H9 (cell line): ENCODE measurements at regions not wholly inside any gene's neighbourhood (a gene's known extent, or its start where the extent isn't known, plus 50 kb on each side); places are given as distances from the start of the nearest gene placed in this dataset.

Experiments used
- DNase-seq: peaks from one replicate; pipeline ENCODE4 v3.0.0-alpha.2; 2017
- H2AFZ ChIP-seq: one replicate; pipeline ENCODE4 v1.6.1; 2013; ENCODE audit warnings: mild to moderate bottlenecking, low read length, control low read depth, moderate library complexity
- H2AK5ac ChIP-seq: 2 replicates; pipeline ENCODE4 v1.6.1; 2013; ENCODE audit warnings: low read length, control low read depth, mixed read lengths; ENCODE audit not compliant: insufficient read length
- H2BK120ac ChIP-seq: one replicate; pipeline ENCODE4 v1.6.1; 2013; ENCODE audit warnings: low read depth, mild to moderate bottlenecking, low read length, control low read depth, inconsistent platforms; ENCODE audit not compliant: poor library complexity, severe bottlenecking
- H2BK12ac ChIP-seq: 2 replicates; pipeline ENCODE4 v1.6.1; 2013; ENCODE audit warnings: low read length, control low read depth, mixed read lengths, low read depth; ENCODE audit not compliant: insufficient read length
- H2BK15ac ChIP-seq: 2 replicates; pipeline ENCODE4 v1.6.1; 2013; ENCODE audit warnings: low read depth, low read length, control low read depth
- H2BK20ac ChIP-seq: one replicate; pipeline ENCODE4 v1.6.1; 2013; ENCODE audit warnings: low read depth, mild to moderate bottlenecking, low read length, control low read depth, inconsistent platforms; ENCODE audit not compliant: poor library complexity, severe bottlenecking
- H2BK5ac ChIP-seq: 2 replicates; pipeline ENCODE4 v1.6.1; 2013; ENCODE audit warnings: low read length, control low read depth, mixed read lengths; ENCODE audit not compliant: insufficient read length
- H3K14ac ChIP-seq: 2 replicates; pipeline ENCODE4 v1.6.1; 2013; ENCODE audit warnings: low read length, control low read depth; ENCODE audit not compliant: insufficient read depth
- H3K18ac ChIP-seq: 2 replicates; pipeline ENCODE4 v1.6.1; 2013; ENCODE audit warnings: low read depth, mild to moderate bottlenecking, mixed read lengths, low read length, control low read depth; ENCODE audit not compliant: insufficient read length
- H3K23ac ChIP-seq: 2 replicates; pipeline ENCODE4 v1.6.1; 2013; ENCODE audit warnings: low read length, control low read depth, mixed read lengths, low read depth; ENCODE audit not compliant: insufficient read length
- H3K23me2 ChIP-seq: 2 replicates; pipeline ENCODE4 v1.6.1; 2013; ENCODE audit warnings: low read depth, mild to moderate bottlenecking, mixed read lengths, low read length, control low read depth; ENCODE audit not compliant: insufficient read length, poor library complexity, severe bottlenecking
- H3K27ac ChIP-seq: 2 replicates; pipeline ENCODE4 v1.5.1; 2013; ENCODE audit warnings: low read length, control low read depth, mixed read lengths, low read depth; ENCODE audit not compliant: insufficient read length
- H3K27me3 ChIP-seq: 2 replicates; pipeline ENCODE4 v1.6.1; 2013; ENCODE audit warnings: low read length, control low read depth, inconsistent platforms; ENCODE audit not compliant: insufficient read depth
- H3K4ac ChIP-seq: 2 replicates; pipeline ENCODE4 v1.6.1; 2013; ENCODE audit warnings: low read depth, mild to moderate bottlenecking, control low read depth, inconsistent platforms, low read length, moderate library complexity
- H3K4me1 ChIP-seq: 2 replicates; pipeline ENCODE4 v1.6.1; 2013; ENCODE audit warnings: low read length, control low read depth, inconsistent platforms; ENCODE audit not compliant: insufficient read depth
- H3K4me2 ChIP-seq: 2 replicates; pipeline ENCODE4 v1.6.1; 2013; ENCODE audit warnings: low read length, control low read depth, mixed read lengths; ENCODE audit not compliant: insufficient read length, insufficient read depth
- H3K56ac ChIP-seq: 2 replicates; pipeline ENCODE4 v1.6.1; 2013; ENCODE audit warnings: low read depth, mild to moderate bottlenecking, mixed read lengths, low read length, control low read depth; ENCODE audit not compliant: insufficient read length
- H3K79me1 ChIP-seq: 2 replicates; pipeline ENCODE4 v1.6.1; 2013; ENCODE audit warnings: low read depth, mild to moderate bottlenecking, moderate library complexity, low read length, control low read depth, inconsistent platforms; ENCODE audit not compliant: insufficient read depth, poor library complexity, severe bottlenecking
- H3K79me2 ChIP-seq: 2 replicates; pipeline ENCODE4 v1.6.1; 2013; ENCODE audit warnings: low read length, control low read depth, inconsistent platforms; ENCODE audit not compliant: insufficient read depth
- H3K9ac ChIP-seq: 2 replicates; pipeline ENCODE4 v1.6.1; 2013; ENCODE audit warnings: low read length, control low read depth, mixed read lengths; ENCODE audit not compliant: insufficient read length; ENCODE audit errors: extremely low read depth
- H3K9me3 ChIP-seq: one replicate; pipeline ENCODE4 v1.6.1; 2013; ENCODE audit warnings: low read depth, low read length, inconsistent platforms; ENCODE audit not compliant: control insufficient read depth
- H3T11ph ChIP-seq: one replicate; pipeline ENCODE4 v1.6.1; 2013; ENCODE audit warnings: mild to moderate bottlenecking, low read length, control low read depth, inconsistent platforms
- H4K20me1 ChIP-seq: one replicate; pipeline ENCODE4 v1.6.1; 2013; ENCODE audit not compliant: control insufficient read depth, insufficient read length, insufficient read depth
- H4K5ac ChIP-seq: 2 replicates; pipeline ENCODE4 v1.6.1; 2013; ENCODE audit warnings: low read depth, mild to moderate bottlenecking, mixed read lengths, low read length, control low read depth; ENCODE audit not compliant: insufficient read length
- H4K8ac ChIP-seq: replicated peaks from 2 replicates; pipeline ENCODE4 v1.6.1; 2013; ENCODE audit warnings: low read length, control low read depth, mixed read lengths, low read depth; ENCODE audit not compliant: insufficient read length
- H4K91ac ChIP-seq: 2 replicates; pipeline ENCODE4 v1.6.1; 2013; ENCODE audit warnings: low read depth, mild to moderate bottlenecking, moderate library complexity, mixed read lengths, low read length, control low read depth; ENCODE audit not compliant: insufficient read length
- H3K27ac Mint-ChIP-seq, 3 experiments: 2 replicates in 2 of 3; 3 replicates in 1 of 3; pipeline ENCODE4 v1.8.0; 2020 to 2021; ENCODE audit warnings: mixed read lengths in 3 of 3, mild to moderate bottlenecking in 1 of 3, moderate library complexity in 1 of 3
- H3K27me3 Mint-ChIP-seq: 2 replicates; pipeline ENCODE4 v1.8.0; 2021; ENCODE audit warnings: low read depth, mild to moderate bottlenecking, moderate library complexity, mixed read lengths
- H3K36me3 Mint-ChIP-seq, 3 experiments: 2 replicates in 2 of 3; 3 replicates in 1 of 3; pipeline ENCODE4 v1.8.0; 2020 to 2021; ENCODE audit warnings: low read depth in 3 of 3, mixed read lengths in 3 of 3; ENCODE audit not compliant: insufficient read depth in 1 of 3
- H3K4me1 Mint-ChIP-seq, 2 experiments: 2 replicates each; pipeline ENCODE4 v1.8.0; 2020; ENCODE audit warnings: mixed read lengths in 2 of 2
- H3K4me3 Mint-ChIP-seq, 2 experiments: 2 replicates in 1 of 2; 3 replicates in 1 of 2; pipeline ENCODE4 v1.8.0; 2020 to 2021; ENCODE audit warnings: mild to moderate bottlenecking in 2 of 2, mixed read lengths in 2 of 2, moderate library complexity in 1 of 2
- H3K9me3 Mint-ChIP-seq, 2 experiments: 2 replicates in 1 of 2; 3 replicates in 1 of 2; pipeline ENCODE4 v1.8.0; 2020; ENCODE audit warnings: mild to moderate bottlenecking in 2 of 2, mixed read lengths in 2 of 2, moderate library complexity in 1 of 2
- WGBS: extraction: QIAGEN DNeasy Blood & Tissue Kit; methylation state at CpG from one replicate; pipeline ENCODE4 v1.1.7; 2013; ENCODE audit warnings: missing lambda C conversion rate, low lambda C conversion rate, mixed read lengths; ENCODE audit not compliant: insufficient read length; ENCODE audit errors: extremely low coverage; 5-methylcytosine and 5-hydroxymethylcytosine counted together
- TF ChIP-seq, protein P1 (sequence below): fragments of 200-600 bp; sonication (generic); conservative IDR thresholded peaks from 3 replicates; pipeline ENCODE4 v1.8.0; 2021; ENCODE audit warnings: antibody characterized with exemption, mild to moderate bottlenecking

DNA sequence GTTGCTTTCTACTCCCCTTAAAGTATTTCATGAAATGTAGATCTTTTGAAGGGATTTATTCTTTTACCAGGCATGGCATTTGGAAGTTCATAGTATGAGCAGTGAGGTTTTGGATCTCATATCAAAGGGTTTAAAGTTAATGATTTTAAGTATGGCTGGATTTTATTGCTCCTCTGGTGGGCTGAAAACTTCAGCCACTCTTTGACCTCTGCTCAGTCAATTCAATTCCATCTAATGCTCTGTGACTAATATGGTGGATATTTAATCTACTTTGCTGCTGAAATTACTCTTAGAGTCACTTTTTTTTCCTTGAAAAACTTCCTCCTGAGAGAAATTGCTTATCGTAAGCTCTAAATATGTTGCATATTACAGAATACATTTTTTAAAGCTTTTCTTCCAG lies 218.6 kb downstream of the NR2F2 start:
- H2BK20ac ChIP-seq, result no peak overlapping the region
- no peak overlapping the region for H4K91ac ChIP-seq

More for the DNA sequence above, 218.6 kb downstream of the NR2F2 start:
- H2BK120ac ChIP-seq, result no peak overlapping the region
- no peak overlapping the region for H3K4ac ChIP-seq
- H3K23me2 ChIP-seq, result no peaks in the 10 kb centered on the region
- no peak overlapping the region for H2BK15ac ChIP-seq
- WGBS, result no CpG with 5 or more reads among the region's 1 CpG
- no peak overlapping the region for H3K9ac ChIP-seq
- Mint-ChIP-seq H3K36me3 (no peaks in the 10 kb centered on the region), H3K27me3 (no peaks in the 10 kb centered on the region; the same call in none of the 2 replicates), H3K4me1 (peaks cover 0 to 5% of the 10 kb centered on the region in 2 experiments; a peak in 3 of 4 replicates), H3K27ac (no peak overlapping the region), H3K4me3 (no peak overlapping the region), H3K9me3 (no peaks in the 10 kb centered on the region)
- DNase-seq, result no peak
- H4K20me1 ChIP-seq, result no peaks in the 10 kb centered on the region
- no peaks in the 10 kb centered on the region for H3K79me2 ChIP-seq
- H3K56ac ChIP-seq, result no peak overlapping the region
- H3K14ac ChIP-seq, result no peak overlapping the region
- H3K4me2 ChIP-seq, result no peak overlapping the region
- H3K27me3 ChIP-seq, result no peaks in the 10 kb centered on the region
- H3K9me3 ChIP-seq, result no peaks in the 10 kb centered on the region
- H3K79me1 ChIP-seq, result no peaks in the 10 kb centered on the region
- H3K18ac ChIP-seq, result no peak overlapping the region
- TF ChIP-seq, protein P1, sequence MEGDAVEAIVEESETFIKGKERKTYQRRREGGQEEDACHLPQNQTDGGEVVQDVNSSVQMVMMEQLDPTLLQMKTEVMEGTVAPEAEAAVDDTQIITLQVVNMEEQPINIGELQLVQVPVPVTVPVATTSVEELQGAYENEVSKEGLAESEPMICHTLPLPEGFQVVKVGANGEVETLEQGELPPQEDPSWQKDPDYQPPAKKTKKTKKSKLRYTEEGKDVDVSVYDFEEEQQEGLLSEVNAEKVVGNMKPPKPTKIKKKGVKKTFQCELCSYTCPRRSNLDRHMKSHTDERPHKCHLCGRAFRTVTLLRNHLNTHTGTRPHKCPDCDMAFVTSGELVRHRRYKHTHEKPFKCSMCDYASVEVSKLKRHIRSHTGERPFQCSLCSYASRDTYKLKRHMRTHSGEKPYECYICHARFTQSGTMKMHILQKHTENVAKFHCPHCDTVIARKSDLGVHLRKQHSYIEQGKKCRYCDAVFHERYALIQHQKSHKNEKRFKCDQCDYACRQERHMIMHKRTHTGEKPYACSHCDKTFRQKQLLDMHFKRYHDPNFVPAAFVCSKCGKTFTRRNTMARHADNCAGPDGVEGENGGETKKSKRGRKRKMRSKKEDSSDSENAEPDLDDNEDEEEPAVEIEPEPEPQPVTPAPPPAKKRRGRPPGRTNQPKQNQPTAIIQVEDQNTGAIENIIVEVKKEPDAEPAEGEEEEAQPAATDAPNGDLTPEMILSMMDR, result no peak
- no peak overlapping the region for H4K8ac ChIP-seq
- H2BK12ac ChIP-seq, result no peak overlapping the region
- H2BK5ac ChIP-seq, result no peak overlapping the region
- no peak overlapping the region for H4K5ac ChIP-seq
- H2AFZ ChIP-seq, result no peak overlapping the region
- H3K23ac ChIP-seq, result no peak overlapping the region
- H3K27ac ChIP-seq, result no peak overlapping the region
- no peak overlapping the region for H3T11ph ChIP-seq
- no peak overlapping the region for H2AK5ac ChIP-seq
- H3K4me1 ChIP-seq, result no peaks in the 10 kb centered on the region
